ENCODE measurements at regions not wholly inside any gene's neighbourhood (a gene's known extent, or its start where the extent isn't known, plus 50 kb on each side); places are given as distances from the start of the nearest gene placed in this dataset.

DNA sequence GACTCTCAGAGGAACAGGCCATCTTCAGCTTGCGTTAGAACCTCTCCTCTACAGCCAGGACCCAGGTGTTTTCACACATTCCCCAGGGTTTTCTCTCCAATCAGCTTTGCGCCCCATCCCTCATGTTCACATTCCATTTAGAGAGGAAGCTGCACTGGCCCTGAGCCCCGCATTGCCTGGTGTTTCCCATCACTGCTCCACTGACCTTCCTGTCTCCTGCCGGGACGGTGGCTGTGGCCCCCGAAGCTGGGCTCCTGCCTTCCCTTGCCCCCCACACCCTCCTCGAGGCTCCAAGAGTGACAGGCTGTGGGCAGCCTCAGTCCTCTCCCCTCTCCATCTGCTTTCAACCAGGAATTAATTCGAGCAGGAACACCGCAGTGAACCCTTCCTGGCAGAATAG is 357.3 kb downstream of the THBS2 start:
- no peak for DNase-seq

DNA sequence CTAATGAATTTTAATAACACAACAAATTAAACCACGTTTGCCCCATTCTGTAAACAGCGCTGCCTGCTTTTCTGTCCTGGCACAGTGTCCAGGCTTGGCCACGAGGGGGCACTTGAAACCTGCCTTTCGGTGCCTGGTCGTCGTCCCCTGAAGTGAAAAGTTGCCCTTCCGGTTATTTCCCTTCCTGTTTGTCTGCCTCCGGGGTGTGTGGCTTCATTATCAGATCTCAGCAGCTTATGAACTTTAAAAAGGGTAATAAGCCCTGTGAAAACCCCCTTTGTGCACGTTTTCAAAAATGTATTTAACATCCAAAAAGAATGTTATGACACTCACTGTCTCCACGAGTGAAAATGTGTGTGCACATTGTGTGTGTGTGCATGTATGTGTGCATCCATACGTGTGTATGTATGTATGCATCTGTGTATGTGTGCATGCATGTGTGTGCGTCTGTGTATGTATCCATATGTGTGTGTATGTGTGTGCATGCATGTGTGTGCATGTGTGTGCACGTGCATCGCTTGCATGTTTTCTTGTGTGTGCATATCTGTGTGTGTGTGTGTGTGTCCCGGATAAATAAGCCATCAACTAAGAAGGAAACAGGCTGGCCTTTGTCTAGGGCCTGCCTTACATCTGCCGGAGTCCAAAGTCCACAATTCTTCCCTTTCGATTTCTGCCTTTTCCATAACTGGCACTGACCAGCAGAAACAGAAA is 358.4 kb downstream of the THBS2 start:
- DNase-seq: peak; percentile 74

DNA sequence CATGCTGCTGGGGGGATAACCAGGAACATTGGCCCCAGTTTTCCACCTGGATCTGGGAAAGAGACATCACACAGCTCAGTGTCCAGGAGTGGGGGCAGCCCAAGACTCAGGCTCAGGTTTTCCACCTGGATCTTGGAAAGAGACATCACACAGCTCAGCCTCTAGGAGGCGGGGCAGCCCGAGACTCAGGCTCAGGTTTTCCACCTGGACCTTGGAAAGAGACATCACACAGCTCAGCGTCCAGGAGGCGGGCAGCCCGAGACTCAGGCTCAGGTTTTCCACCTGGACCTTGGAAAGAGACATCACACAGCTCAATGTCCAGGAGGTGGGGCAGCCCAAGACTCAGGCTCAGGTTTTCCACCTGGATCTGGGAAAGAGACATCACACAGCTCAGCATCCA is 361.6 kb downstream of the THBS2 start:
- no peak for DNase-seq

DNA sequence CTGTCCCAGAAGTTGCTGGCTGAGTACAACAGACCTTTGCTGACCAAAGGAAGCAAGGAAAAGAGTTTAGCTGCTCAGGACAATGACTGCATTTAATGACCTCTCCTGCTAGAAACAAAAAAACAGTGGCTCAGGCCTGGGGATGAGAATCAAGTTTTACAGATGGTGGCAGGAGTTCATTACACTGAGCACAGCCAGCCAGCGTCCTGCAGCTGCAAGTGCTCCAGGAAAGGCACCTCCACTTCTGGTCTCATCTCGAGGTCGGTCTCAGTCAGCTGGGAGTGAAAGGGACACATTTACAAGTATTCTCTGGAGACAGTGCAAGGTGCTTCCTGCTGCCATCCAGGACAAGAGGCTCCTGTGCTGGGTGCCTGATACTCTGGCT is 362.7 kb downstream of the THBS2 start:
- DNase-seq: no peak

DNA sequence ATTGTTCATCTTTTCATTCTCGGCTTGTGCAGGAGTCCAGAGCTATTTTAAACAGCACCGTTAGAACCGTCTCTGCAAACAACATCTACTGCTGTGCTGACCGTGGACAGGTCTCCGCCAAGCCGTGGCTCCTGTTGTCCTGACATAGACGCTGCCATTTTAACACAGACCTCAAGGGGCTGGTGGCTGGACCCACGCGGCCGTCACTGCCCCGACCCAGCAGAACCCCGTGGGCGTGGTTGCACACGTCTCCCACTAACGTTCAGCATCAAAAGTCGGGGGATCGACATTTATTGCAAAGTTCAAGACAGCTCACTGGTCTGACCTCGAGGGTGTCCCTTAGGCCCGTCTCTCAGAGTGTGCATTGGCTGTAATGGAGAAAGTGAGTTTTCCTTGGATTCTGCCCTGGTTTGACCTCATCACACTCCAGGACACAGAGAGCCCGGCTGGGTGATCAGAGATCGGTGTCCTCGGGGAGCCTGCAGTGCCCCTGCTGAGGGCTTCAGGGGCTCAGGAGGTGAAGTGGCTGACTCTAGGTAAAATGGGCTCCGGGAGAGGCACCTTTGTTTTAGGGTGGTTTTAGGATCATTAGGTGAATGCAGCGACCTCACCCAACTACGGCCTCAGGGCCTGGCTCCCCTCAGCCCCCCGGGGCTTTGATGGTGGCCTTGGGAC is 363.2 kb downstream of the THBS2 start:
- no peak for DNase-seq

DNA sequence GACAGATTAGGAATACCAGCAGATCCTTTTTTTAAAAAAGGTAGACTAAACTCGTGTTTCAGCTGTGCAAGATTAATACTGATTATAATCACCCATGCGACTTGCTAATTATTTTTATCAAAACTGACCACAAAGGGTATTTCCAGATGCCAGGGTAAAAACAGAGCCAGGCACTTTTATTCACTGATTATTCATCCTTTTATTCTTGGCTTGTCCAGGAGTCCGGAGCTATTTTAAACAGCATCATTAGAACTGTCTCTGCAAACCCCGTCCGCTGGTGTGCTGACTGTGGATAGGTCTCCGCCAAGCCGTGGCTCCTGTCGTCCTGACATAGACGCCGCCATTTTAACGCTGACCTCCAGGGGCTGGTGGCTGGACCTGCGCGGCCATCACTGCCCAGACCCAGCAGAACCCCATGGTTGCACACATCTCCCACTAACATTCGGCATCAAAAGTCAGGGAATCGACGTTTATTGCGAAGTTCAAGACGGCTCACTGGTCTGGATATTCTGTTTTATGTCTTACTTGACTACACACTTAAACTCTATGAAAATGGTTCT is 364.8 kb downstream of the THBS2 start:
- no peak for DNase-seq

DNA sequence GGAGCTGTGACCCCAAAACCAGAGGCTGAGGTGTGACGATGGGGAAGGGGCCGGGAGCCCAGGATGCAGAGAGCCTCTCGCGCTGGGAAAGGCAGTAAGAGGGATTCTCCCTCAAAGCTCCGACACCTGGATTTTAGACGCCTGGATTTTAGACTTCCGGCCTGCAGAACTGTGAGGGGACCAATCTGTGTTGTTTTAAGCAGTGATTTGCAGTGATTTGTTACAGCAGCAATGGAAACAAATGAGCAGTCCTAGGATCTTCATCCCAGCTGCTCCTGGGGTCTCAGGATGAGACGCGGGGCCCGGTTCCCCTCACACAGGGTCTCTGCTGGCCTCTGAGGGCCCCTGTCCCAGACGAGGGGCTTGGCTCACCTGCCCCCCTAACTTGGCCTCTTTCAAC is 365.5 kb downstream of the THBS2 start:
- no peak for DNase-seq

DNA sequence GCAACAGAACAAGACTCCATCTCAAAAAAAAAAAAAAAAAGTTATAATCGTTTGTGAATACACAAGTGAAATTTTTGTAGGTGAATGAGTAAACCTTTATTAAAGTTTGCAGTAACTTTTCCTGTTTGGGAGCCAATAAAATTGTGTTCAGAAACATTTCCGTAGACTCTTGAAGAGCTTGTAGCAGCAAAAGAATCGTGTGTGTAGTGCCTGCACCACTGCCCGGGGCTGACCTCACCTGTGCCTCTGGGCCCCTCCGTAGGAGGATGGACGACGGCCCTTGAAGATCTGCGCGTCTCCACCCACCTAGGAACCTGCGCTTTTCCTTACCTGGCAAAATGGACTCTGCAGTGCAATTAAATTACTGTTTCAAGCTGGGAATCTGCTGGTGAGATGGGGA is 366.0 kb downstream of the THBS2 start:
- no peak for DNase-seq

DNA sequence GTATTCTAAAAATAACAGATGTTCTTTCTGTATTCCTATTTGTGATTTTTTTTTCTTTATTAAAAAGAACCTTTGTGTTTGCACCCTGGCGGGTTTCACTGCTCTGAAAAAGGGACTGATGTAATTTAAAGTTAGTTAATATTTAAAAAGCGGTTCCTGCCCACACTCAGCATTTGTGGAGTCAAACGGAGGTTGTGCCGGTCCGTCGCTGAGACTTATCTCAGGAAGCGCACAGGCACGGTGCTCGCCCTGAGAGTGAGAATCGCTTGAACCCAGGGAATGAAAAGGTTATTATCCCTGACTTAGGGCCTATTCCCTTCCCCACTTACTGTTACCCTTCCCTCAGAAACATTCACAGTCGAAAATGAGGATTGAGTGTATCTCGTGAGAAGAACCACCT is 366.7 kb downstream of the THBS2 start:
- no peak for DNase-seq

DNA sequence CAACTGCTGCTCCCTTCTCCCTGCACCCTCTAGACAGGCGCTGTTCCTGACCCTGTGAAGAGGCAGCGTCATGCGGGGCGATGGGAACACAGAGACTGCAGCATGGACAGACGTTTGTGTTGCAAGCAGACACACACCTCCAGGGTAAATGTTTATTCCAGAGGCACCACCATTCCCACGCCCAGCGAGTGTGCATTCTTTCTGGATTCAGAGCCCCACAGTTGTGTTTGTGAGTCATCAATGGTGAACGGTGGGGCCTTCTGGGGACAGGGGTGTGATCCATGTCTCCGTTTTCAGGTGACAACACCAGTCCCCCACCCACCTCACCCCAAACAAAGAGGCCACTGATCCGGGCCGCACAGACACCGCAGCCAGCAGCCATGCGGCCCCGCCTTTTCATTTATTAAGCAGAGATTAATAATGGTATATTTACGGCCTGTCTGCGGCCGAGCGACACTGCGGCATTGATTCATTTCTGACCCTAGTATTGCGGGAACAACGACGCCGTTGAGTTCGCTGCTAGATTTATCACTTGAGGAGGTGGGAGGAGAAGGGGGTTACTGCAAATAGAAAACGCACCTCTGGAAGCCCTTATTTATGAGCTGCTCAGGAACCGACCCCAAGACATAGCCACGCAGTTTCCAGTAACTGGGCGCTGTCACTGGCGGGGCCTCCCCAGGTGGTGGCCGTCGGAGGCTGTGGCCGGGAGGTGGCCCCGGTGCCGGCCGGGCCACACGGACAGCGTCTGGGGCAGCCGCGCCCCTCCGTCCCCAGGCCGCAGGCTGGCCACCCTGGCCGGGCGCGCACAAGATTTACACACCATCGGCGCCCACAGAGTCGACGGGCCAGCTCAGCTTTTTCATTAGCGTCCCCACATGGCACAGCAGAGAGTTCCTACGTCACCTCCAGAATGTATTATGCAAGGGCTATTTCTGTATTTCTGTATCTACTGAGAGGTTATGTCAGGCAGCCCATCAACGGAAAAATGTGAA is 367.6 kb downstream of the THBS2 start:
- DNase-seq: no peak

DNA sequence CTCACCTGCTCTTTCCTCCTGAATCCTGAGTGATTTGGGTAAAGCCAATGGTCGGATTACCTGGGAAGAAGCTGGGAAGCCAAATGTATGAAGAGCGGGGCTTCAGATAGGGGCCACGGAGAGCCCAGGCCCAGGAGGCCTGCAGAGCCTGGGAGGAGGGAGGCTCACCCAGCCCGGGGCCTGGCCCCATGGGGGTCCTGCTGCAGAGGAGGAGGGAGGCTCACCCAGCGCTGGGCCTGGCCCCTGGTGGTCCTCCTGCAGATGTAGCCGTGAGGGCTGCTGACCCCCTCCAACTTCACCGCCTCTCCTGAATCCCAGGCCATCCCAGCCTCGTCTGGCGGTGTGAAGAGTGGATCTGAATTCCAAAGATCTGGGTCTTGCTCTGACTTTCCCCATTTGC is 368.4 kb downstream of the THBS2 start:
- DNase-seq: no peak

DNA sequence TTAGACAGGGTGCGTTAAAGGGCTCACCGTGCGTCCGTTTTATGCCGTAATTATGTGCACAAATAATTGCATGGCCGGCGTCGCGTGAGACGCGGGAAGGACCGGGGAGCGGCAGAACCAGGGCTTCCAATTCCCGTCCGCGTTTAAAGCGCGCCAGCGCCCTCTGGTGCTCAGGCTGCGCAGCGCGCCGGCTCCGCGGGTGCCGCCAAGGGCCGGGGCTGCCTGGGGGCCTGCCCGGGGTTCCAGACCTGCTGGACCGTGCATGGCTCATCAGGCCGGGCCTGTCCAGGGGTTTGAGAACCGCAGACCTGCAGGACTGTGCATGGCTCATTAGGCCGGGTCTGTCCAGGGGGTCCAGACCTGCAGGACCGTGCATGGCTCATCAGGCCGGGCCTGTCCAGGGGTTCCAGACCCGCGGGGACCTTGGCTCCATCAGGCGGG is 369.0 kb downstream of the THBS2 start:
- DNase-seq: peak; percentile 66

DNA sequence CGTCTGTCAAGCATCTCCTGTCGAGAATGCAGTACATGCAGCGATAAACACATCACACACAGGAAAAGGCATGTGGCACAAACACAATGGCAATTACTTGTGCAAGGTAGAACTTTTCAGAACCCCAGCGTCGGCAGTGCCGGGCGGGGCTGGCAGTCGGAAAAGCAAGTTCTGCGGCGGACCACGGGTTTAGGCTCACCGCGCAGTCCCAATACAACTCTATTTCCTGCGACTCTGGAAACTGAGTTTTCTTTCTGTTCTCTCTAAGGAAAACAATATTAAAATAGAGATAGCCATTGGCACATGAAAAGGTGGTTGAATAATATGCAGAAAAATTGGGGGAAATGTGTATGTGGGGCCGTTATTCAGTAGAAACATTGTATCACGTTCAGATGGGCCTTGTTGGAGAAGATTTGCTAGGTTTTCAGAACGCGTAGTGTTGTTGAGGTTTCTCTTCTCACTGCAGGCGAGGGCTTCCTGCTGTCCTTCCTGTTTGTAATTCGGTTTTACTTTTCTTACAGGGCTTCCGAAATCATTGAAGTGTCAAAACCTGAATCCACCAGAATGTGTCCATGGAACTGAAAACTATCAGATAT is 369.5 kb downstream of the THBS2 start:
- DNase-seq: no peak

DNA sequence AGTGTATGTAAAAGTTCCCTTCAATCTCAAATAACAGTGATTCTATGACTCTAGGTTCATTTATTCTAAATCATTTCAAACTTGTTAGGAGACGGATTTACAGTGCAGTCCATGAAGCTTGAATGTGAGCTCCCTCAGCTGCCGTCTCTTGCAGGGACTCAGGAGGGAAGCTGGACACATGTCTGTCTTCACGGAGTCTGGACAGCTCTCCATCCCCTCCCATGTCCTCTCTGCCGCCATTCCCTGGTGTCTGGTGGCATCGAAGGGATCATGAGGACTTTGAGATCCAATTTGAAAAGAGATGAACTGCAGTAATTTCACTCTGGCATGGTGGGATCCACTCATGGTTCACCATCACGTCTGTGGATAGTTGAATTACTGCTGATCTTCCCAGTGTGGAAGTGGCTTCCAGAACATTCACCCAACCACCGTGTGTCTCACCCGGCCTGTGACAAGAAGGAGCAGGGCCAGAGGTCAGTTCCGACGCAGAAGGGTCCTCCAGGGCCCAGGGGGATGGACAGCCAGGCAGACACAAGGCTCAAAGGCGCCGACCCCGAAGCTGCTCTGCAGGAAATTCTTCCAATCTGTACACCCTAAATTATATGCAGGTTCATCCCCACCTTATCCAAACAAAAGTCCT is 370.1 kb downstream of the THBS2 start:
- no peak for DNase-seq

DNA sequence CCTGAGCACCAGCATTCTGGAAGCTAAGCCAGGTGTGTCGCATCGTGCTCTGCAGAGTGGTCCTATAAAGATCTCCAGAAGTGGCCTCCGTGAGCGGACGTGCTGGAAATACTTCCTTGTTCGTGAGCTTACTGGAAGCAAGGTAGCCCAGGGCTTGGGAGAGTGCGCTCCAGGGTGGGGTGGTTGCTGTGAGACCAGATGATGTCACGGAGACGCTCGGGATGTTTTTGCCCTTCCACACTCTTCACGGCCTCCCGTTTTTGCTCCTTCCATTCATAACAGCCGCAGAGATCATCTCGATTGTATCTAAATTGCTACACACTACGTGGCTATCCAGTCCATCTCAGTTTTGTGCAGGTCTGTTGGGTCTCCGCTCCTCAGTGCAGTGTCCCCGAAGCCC is 373.4 kb downstream of the THBS2 start:
- DNase-seq: no peak

DNA sequence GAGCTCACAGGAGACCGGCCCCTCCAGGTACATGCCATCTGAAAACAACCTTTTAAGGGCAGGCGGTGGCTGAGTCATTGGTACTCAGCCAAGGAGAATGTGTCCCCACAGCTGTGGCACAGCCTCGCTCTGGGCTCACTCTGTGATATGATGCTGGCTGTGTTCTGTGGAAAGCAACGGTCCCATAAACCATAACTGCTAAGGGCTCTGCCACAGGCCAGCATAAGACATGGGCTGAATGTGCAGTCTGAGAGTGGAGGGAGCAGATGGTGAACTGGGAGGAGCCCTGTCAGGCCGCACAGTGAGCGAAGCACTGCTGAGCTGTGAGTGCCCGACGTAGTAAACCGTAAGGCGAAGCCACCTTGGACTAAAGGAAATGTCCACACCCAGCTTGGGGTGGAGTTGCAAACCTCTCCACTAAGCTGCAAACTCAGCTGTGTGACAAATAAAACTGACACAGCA is 375.8 kb downstream of the THBS2 start:
- DNase-seq: peak; percentile 25

DNA sequence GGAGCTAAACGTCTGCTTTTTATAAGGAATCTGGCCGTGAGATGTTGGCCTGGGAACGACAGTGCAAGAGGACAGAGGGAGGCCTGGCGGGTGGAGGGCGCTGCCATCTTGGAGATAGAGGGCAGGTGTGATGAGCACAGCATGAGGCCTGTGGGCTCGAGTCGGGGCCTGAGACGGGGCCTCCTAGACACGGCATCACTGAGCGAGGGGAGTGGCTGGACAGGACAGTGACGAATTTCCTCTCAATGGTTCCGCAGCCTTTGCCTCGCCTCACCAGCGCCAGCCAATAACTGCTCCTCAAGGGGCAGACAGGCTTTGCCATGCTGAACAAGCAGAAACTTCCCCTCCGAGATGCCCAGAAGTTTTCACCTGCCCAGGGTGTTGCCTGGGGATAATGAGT is 376.7 kb downstream of the THBS2 start:
- no peak for DNase-seq

DNA sequence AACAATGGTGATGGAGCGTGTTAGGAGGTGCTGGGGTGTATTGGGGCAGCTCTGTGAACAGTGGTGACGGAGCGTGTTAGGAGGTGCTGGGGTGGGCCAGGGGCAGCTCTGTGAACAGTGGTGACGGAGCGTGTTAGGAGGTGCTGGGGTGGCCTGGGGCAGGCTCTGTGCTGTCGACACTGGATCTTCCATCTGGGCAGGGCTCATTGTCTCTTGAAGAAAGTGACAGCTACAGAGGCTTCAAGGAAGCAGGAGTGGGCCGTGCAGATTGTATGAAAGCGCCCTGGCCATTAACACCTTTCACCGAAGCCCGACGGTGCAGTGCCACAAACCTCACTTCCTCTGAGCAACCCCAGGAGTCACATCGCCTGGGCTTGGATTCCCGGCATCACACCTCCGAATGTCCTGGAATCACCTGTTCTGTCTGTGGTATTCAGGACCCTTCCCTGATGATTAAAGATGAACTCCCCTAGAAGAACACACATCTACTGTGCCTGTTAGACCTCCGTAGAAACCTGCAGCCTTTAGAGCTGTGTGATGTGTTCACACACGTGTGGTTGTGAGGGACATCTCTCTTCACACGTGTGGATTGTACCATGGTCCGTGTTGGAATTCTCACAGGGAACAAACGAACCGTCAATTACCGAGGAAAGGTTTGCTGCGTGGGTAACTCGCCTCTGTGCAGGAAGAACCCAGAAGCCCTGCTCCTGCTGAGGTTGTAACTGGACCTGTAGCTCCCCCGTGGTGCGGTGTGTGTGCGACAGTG is 377.7 kb downstream of the THBS2 start:
- no peak for DNase-seq

DNA sequence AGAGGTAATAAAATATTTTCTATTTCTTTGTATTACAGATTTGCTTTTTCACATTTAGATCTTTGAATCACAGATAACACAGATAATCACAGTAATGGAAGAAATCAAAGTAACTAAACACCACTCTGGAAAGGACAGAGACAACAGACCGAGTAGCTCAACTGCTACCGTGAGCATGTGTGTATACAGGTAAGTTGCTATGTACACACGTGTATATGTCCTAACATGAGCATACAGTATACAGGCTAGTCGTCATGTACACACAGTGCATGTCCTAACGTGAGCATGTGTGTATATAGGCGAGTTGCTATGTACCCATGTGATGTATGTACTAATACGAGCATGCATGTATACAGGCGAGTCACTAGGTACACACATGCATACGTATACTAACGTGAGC is 379.0 kb downstream of the THBS2 start:
- DNase-seq: no peak

DNA sequence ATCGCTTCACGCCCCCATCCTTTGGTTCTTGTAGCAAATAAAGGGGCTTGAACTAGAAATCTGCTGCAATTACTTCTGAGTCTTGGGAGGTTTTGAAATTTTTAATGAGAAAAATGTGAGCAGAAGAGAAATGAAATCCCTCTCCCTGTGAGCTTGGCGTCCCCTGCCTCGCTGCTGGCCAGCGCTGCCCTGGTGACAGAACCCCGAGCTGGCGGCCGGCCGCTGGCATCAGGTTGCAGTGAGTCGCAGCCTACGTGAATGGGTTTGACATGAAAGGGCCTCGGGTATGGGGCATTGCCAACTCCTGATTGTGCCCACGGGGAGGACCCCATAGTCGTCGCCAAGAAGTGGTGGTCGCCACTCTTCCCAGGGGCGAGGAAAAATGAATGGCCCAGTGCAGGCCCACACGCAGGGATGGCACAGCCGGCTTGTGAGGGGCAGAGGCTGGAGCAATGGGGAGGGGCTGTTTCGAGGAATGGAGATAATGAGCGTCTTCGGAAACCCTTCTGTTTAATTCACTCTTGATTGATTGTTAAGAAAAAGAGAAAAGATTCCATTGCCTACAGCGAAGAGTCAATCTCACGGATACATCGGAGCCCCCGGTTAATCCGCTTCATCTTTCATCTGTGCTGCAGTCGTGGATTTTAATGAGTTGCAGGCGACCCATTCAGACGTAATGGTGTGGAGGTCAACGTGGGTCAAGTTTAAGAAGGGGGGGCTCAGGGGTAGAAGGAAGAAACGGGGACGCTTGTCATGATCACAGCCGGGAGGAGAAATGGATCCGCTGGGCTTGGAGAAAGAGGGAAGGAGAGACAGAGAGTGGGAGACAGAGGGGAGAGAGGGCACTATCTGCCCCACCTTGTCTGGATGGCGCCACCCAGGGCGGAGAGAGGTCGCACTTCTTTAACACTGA is 380.1 kb downstream of the THBS2 start:
- no peak for DNase-seq

Data from CD4-positive, alpha-beta T cell treated with Interleukin-4 for 4 hours (primary cell).